NOMO-1 (cell line): ENCODE measurements at regions not wholly inside any gene's neighbourhood (a gene's known extent, or its start where the extent isn't known, plus 50 kb on each side); places are given as distances from the start of the nearest gene placed in this dataset.
"Not testable (repeated sequence)": the region's sequence is repeated elsewhere in the genome, so short reads cannot be mapped to it uniquely, and the experiment has no call there.

Experiments
- DNase-seq, 2 experiments: peaks; one replicate each; lab custom pipeline; 2025; ENCODE audit not compliant: unreplicated experiment in 2 of 2; lab: John Stamatoyannopoulos, UW

- no peak for DNase-seq
Observed at GRCh38 chr6:150456466-150456865, 87.7 kb downstream of the IYD start.

- no peak for DNase-seq
Observed at GRCh38 chr6:150456902-150457643, 88.3 kb downstream of the IYD start.

DNA sequence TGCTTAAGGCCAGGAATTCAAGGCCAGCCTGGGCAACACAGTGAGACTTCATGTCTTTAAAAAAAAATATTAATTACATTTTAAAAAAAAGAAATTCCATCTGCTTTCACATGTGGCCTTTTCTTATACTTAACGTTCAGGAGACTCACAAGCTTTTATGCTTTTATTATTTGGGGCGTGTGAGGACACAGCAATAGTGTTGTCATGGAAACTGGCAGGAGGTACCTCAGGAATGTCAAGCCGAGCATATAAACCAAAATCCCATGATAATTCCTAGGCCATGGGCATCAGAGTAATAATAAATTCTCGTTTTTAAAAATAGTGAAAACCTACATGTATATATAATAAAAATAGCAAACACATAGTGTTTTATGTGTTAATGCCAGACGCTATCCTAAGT is 89.8 kb downstream of the IYD start:
- no peak for DNase-seq

- no peak for DNase-seq
Observed at GRCh38 chr6:150463852-150464251, 95.0 kb downstream of the IYD start.

DNA sequence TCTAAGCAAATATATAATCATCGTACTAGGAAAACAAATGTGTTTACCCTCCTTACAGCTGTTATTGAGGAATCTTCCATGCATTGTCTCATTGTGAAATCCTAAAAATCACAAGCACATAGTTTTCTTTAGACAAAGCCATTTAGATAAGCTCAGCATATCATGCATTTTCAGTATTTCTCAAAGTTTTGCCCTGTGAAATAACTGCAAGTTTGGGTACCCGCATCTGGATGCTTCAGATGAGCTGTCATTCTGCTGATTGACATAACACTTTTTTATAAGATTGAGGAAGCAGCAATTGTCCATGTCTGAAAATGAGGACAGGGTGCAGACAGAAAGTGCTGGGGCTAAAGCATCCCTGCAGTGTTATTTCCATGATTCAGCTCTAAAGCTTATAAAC is 96.2 kb downstream of the IYD start:
- no peak for DNase-seq

GRCh38 chr6:150465610-150466009 is 96.8 kb downstream of the IYD start:
- DNase-seq: no peak

DNA sequence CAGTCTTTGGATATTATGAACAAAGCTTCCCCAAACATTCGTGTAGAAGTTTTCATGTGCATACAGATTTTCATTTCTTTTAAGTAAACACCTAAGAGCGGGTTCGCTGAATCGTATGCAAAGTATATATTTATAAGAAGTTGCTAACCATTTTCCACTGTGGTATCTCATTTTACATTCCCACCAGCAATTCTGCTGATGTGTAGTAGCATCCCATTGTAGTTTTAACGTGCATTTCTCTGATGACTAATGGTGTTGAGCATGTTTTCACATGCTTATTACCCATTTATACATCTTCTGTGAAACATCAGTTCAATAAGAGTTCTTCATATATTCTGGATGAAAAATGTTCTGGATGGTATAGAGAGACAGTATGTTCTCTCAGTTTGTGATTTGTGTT is 97.4 kb downstream of the IYD start:
- DNase-seq: no peak

DNA sequence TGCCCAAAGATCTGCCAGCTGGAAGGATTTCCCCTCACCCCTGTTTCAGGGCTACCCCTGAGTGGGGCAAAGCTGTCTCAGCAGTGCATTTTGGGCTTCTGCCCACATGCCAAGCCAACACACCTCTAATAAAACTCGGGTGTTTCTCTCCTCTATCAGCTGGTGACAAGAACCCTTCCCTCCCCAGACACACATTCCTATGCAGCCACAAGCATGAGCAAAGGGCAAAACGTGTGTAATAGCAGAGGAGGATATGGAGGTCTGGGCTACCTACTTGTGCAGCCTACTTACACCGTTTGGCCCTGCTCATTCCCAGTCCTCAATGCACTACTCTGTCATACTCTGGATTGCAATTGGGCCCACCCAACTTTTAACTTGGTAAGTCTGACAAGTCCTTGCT is 101.3 kb downstream of the IYD start:
- DNase-seq: no peak

DNA sequence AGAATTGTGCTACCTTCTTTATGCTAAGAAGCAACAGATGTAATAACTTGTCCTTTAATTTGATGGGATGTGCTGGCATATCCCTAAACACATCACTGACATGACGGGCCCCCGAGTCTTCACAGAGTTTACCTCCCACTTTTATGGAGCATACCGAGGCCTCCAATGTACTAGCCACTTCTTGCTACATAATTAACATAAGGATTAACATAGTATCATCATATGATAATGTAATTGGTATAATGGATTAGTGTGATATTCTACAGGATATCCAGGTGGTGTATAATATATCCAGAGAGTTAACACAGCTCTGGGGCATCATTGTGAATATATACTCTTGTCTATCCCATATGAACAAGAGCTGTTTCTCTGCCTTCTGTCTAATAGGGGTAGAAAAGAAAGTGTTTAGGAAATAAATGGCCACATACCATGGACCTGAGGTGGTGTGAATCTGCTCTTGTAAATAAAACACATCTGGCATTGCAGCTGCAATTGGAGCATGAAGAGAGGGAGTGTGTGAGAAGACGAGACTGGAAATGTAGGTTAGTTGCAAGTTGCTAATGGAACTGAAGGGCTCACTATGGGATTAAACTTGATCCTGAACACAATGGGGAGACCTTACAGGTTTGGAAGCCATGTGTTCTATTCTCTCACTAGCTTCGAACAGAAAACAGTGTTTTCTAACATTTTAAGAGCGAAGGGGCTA is 102.3 kb downstream of the IYD start:
- no peak for DNase-seq

GRCh38 chr6:150478656-150479545 is 110.1 kb downstream of the IYD start:
- no peak for DNase-seq

DNA sequence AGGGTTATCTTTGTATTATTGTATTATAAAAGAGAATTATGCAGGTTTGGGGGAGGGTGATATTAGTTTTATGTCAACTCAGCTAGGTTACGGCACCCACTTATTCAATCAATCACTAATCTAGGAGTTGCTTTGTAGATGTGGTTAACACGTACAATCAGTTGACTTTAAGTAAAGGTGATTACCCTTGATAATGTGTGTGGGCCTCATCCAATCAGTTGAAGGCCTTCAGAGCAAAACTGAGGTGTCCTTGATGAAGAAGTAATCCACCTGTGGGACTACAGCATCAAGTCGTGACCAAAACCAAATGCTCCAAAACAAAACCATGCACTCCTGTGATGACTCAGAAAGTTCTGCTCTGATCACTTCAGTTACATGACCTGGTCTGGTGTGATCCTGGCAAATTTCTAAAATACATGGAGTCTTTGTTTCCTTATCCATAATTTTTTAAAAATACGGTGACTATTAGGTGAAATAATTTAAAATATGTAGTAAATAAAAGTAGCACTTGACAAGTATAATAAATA is 114.1 kb downstream of the IYD start:
- DNase-seq: no peak

DNA sequence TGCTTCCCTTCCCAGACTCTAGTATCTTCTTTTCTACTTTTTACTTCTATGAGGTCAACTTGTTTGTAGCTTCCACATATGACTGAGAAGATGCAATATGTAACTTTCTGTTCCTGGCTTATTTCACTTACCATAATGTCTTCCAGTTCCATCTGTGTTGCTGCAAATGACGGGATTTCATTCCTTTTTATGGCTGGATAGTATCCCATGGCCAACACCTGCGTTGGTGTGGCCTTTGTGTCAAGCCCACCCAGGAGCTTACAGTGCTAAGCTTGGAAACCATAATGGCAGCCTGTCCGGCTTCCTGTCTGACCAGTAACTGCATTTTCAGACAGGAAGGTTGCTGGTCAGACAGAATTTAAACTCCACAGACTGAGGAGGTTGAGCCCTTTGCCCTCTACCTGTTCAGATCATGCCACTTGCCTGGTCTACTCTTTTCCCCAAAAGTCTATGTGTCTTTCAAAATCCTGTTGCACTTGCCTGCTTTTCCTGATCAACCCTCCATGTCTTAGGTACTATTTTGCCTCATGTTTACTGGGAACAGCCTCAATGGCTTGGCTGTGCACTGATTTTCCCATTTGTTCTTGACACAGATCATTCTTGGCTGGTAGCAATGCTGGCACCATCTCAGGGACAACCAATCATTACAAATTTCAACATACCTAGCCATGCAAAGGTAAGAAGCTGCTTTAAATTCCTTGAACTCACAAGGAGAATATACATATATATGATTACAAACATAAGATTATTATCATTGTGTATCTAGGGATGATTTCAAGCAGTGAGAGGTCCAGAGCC is 114.3 kb upstream of the PLEKHG1 start:
- no peak for DNase-seq

DNA sequence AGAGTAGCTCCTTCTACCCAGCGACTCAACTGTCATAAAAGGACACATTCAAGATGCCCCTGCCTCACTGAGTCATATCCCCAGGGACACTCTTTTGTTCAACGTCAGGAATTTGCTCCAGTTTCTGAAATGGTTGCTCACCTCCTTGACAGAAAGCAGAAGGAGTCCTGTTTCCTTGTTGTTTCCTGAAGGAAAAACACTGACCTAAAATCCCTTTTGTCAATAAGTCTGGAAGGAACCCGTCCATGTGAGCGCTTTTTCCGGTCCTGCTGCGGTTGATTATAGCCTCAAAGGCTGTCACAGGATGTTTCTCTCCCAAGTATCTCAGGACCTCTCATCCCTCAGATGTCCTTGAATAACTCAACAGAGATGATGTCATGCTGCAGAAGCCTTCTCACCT is 113.6 kb upstream of the PLEKHG1 start:
- no peak for DNase-seq

GRCh38 chr6:150490586-150490985 is 109.1 kb upstream of the PLEKHG1 start:
- no peak for DNase-seq

- DNase-seq: no peak
Observed at GRCh38 chr6:150491131-150491810, 108.4 kb upstream of the PLEKHG1 start.

DNA sequence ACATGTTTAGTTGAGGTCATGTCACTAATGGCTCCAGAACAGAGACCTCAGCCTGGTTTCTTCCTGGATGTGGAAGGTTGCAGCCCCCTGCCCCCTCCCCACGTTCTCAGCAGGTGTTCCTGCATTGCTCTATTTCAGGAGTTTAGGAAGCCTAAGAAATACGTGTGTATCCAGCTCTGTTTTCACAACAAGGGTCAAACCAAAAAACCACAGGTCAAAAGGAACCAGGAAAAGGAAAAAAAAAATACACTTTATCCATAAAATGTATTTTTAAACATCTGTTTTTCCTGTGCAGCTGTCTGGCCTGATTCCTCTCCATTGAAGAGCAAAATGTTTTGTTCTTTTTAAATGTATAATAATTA is 107.9 kb upstream of the PLEKHG1 start:
- DNase-seq: no peak

DNA sequence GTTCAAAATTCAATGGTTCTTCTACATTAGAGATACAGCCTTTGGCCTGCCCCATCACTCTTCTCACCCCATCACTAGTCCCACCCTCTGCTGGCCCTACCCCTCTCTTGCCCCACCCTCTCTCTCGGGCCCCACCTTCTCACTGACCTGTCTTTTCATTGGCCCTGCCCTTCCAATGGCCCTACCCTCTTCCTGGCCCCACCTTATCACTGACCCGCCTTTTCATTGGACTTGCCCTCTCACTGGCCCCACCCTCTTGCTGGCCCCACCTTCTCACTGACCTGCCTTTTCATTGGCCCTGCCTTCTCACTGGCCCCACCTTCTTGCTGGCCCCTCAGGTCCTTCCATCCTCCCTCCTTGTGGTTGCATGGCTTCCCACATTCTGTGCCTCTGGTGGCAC is 107.2 kb upstream of the PLEKHG1 start:
- no peak for DNase-seq

DNA sequence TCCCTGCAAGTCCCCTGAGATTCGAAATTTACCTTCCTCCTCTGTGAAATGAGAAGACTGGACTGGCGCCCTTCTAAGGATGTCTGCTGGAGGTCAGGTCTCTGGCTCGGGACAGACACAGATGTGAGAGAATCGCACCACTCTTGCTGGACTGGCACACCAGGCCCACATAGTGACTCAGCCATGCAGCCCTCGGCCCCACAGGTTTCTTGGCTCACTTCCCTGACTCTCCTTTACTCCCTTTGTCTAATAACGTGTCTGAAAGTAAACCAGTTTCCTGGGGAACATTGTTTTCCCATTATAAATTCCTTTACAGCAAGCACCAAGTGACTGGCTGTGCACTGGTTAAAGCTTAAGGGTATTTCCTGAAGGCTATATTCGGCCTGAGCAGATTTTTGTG is 106.7 kb upstream of the PLEKHG1 start:
- DNase-seq: no peak

DNA sequence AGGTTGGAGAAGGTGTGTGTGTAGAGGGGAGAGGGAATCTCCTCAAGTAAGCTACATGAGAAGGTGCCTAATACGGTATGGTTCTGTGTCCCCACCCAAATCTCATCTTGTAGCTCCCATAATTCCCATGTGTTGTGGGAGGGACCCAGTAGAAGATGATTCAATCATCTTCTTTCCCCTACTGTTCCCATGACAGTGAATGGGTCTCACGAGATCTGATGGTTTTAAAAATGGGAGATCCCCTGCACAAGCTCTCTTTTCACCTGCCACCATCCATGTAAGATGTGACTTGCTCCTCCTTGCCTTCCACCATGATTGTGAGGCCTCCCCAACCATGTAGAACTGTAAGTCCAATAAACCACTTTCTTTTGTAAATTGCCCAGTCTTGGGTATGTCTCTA is 106.1 kb upstream of the PLEKHG1 start:
- DNase-seq: not testable (repeated sequence)

DNA sequence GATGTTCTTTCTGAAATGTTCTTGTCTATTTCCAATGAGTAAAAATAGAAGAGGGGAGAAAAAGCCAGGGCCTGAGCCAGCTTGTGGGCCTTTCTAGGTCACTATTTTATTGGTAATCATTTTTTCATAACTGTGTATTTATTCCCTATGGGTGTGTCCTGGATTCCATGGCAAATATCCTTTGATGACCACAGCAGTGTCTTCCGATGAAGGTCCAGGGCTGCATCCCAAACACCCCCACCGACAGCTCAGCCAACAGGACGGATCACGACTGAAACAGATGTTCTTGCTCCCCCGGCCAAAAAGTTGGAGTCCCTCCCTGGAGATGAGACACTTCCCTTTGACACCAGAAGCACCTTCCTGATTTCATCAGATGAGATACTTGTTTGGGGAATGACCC is 105.4 kb upstream of the PLEKHG1 start:
- DNase-seq: no peak
